NCI-H2029 treated with DMSO at 0.1 percent for 48 hours (cell line): ENCODE measurements at regions not wholly inside any gene's neighbourhood (a gene's known extent, or its start where the extent isn't known, plus 50 kb on each side); places are given as distances from the start of the nearest gene placed in this dataset.

Experiments
- DNase-seq: peaks from one replicate; lab custom pipeline; 2025; lab: John Stamatoyannopoulos, UW

DNA sequence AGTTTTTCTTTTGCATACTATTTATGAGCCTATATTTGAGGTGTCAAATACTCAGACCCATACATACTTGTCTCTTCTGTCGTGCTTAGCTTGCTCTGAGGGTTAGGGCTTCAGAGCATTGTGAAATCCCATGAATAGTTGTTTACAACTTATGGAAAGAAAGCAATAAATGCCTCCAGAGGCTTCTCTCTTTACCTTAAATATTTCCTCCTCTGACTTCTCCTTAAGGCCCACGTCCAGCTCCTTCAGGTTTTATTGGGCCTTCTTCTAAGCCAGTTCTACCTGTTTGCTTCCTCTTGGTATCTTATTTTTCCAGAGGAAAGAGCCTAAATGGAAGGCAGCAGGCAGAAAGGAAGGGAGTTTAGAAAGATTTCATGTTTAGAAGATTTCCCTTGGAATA, 218.6 kb downstream of the SPTSSA start:
- no peak for DNase-seq

DNA sequence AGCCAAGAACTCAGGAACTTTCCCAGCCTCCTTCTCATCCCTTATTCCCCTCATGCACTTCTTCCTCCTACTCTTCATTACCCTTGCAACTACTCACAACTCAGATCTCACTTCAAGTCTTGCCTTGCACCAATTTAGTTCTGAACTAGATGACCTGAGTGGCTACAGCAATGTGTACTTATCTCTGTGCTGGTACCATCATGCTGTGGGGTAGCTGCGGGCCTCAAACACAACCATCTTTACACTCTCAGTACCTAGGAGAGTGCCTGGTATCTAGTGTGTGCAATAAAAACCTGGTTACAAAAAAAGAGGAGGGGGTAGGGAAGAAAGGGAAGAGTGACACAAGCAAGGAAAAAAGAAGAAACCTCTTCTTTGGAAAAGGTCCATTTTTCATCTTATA, 219.0 kb downstream of the SPTSSA start:
- DNase-seq = no peak

DNA sequence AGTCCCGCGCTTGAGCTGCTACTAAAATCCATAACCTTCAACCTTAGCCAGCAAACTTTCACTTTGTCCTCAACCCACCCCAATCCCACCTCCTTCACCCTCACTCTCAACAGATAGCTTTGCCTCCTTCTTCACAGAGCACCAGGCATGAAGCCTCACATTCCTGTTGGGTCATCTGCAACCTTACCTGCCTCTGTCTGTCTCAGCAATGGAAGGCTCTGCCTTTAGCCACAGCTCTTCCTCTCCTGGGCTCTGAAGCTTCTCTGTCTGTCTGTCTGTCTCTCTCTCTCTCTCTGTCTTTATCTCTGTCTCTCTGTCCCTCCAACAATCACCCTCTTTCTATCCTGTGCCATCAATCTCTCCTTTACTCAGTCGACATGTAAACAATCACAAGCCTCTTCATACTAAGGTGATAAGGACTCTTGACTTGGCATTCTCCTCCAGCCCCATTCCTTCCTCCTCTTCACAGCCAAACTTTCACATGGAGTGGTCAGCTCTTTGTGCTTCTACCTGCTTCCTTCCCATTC, 220.8 kb downstream of the SPTSSA start:
- DNase-seq = peak; percentile 93

DNA sequence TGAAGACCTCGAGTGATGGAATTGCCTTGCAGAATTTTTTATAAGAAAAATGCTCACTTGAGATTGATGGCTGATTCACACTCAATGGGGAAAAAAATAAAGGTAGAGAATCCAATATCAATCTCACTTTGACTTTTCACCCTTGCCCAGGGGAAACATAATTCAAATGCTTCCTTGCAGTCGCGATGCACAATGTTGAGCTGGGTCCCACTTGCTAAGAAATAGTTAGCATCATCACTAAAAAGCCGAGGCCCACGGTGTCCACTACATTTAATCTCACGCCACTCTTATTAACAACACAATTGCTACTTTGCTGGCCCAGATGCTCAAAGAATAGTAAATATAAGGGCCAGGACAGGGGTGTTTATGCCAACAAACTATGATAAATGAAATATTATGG, 223.4 kb downstream of the SPTSSA start:
- no peak for DNase-seq

DNA sequence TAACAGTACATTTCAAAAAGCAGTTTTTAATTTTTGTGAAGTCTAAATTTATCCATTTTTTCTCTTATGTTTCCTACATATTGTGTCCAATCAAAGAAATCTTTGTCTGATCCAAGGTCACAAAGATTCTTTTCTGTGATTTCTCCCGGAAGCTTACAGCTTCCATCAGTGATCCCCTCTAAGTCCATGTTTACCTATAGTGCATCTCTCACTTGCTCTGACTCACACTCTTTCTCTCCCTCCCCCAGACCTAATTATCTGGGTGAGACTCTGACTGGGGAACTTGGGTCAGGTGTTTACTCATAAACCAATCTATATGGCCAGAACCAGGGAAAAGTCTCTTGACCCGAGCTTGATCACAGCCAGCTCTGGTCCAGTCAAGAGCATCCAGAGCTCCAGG, 224.4 kb downstream of the SPTSSA start:
- no peak for DNase-seq

DNA sequence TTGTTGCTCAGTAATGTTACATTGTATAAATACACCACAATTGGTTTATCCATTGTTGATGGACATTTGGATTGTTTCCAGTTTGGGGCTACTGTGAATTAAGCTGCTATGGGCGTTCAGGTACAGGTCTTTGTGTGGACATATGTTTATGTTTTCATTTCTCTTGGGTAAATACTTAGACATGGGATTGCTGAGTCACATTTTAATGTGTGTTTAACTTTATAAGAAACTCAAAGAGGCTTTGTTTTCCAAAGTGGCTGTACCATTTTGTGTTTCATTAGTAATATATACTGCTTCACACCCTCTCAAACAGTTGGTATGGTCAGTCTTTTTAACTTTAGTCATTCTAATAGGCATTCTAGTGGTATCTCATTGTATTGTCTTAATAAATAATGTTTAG, 225.0 kb downstream of the SPTSSA start:
- peak; percentile 85 for DNase-seq

DNA sequence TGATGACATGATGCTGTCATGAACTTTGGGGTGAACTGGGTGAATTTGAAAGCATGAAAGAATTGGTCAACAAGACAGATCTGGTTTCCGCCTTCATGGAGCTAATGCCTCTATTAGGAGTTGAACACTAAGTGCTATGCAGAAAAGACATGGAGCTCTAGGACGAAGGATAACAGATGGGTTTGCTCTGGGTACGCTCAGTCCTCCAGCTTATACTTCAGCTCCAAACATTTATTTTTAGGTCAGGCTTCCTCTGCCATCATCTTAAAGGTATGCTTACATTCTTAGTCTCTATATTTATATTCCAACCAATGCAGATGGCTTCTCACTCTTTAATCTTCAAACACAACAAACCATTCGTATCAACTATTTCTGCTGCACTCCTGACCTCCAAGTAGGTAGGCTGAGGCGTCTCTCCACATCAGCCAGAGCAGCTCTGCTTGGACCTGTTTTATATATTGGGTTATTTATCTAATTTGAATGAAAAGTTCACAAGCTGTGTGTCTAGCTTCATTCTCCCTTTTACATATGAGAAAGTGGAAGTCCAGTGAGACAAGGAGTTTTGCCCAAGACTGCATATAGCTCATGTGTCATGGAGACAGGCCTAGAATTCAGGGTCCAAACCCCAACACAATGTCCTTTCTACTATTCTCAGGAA, 226.3 kb downstream of the SPTSSA start:
- DNase-seq = no peak

DNA sequence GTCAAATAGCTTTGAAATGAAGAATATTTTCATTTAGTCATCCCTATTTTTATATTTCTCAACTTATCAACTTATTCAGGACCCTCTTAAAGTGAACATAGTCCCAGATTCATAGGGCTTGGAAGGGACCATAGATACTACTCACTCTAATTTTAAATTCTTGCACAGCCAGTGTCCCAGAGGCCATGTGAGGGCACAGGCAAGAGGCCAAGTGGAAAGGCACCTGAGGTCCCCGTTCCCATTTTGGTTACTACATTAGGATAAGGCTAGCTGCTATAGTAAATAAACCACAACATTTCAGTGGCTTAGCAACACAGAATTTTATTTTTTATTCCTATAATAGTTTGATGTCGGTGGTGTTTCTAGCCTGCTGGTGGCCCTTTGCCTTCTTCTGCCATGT, 227.8 kb downstream of the SPTSSA start:
- DNase-seq = no peak

DNA sequence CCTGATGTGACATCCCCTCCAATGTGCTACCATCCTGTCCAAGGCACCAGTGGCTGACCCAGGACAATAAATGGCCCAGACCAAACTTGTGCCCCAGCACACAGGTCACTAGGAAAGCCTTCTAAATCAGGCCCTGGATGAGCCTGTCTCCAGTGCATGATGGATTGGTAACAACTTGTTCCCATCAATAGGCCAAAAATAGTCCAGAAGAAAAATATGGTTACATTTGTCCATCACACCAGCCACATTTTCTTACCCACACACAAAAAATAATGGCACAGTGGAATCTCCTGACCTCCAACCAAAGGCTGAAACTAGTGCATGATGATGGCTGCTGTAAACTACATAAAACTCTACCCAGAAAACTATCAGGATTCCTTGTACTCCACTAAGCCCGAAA, 228.4 kb downstream of the SPTSSA start:
- DNase-seq = no peak

DNA sequence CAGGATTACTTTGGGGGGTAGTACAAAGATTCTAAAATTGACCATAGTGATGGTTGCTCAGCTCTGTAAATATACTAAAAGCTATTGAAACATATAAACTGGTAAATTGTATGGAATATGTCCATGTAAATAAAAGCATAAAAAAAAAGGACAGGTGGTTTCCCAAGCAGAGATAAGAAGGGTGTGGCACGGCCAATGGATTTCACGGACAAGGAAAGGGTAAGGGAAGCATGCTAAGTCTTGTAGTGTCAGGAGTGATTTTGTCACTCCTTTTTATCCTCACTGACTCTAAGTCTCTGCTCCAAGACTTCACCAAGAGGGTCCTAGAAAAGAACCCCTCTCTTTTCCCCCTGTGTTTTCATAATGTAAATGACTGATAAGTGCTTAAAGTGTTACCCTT, 229.2 kb downstream of the SPTSSA start:
- no peak for DNase-seq

DNA sequence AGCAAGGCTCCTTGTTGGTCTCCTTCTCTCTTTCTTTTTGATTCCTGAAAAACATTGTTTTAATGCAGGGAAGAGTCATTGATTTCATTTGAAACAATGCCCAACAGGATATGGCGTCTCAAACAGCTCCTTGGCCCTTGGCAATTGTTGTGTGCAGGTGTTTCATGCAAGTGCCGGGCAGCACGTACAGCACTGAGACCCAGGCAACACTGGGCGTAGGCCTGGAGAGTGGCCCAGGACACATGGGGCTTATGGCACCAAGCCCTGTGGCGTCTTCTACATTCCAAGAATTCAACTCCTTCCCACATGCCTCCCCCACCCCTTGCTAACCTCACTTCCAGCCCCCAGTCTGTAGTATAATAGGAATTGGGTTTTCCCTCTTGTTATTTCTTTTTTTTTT, 230.4 kb downstream of the SPTSSA start:
- no peak for DNase-seq

DNA sequence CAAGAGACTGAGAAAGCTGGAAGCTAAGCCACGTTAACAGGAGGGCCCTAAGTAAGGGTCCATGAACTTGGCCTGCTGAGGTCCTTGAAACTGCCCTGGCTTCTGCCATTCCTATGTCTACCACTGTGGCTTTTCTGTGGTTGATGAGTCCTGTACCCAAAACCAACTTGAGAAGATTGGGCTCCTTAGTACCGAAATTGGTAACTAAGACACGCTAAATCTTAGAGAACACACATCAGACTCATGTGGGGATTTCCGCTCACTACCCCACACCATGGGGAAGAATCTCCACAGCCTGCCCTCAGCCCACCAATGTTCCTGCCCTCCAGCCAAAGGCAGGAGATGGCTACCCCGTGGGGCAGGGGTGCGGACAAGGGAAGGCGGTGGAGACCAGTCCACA, 232.9 kb downstream of the SPTSSA start:
- DNase-seq = no peak

DNA sequence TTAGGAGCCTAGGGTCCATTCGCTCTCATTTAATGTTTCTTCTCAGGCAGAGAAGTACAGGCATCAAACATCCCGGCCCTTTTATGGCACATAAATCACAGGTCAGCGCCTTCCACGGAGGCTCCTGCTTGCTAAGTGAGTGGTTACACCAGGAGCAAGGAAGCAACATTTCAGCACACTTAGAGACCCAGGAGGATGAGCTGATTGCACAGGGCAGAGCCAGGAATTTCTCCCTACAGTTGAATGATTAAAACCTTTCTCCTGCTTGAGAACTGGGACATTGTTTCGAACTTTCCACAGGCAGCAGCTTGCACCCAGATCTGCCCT, 233.4 kb downstream of the SPTSSA start:
- DNase-seq = no peak

DNA sequence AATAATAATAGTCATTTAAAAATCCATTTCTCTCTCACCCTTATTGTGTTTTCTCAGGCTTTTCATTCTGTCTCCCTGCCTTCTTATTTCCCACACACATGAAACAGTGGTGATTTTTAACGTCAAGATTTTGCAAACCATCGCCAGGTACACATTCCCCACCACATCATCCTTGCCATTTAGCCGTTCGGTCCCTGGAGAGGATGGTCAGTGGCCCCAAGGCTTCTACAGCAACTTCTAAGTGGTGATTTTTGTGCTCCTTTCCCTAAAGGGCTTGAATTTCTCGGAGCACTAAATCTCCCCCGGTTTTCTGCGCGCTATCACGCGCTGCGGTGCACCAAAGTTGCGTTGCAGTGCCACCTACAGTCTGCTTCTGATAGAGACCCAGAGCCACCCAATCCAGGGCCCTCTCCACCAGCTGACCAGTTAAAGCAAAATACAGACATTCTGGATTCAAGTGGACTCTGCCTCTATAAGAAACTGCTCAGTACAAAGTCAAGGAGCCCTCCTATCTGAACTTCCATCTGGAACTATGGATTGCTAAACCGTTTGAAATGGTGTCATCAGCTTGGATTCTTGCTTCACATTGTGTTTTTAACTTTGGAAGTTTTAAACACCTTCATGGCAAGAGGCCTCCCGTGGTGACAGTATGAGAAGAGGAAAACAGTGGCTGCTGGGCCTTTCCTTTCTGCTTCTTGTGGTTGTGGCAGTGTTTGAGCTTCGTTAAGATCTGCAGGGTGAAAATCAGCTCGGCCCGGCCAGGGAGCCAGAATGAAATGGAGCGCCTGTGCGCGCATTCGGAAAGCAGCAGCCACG, 234.0 kb downstream of the SPTSSA start:
- peak; percentile 99 for DNase-seq

DNA sequence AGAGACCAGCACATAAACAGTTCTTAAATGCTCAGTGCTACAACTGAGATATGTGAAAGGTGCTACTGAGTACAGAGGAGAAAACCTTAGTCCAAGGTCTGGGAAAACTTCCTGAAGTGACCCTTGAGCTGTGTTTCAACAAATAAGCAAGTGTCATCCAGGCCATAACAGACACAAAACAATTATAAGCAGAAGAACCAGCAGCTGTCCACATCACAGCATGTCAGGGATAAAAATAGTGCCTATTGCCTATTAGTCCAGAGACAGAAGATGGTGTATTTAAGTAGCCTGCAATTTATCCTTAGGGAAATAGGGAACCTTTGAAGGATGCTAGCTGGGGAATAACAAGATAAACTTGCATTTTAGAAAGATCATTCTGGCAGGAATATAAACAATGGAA, 237.8 kb downstream of the SPTSSA start:
- DNase-seq = no peak

DNA sequence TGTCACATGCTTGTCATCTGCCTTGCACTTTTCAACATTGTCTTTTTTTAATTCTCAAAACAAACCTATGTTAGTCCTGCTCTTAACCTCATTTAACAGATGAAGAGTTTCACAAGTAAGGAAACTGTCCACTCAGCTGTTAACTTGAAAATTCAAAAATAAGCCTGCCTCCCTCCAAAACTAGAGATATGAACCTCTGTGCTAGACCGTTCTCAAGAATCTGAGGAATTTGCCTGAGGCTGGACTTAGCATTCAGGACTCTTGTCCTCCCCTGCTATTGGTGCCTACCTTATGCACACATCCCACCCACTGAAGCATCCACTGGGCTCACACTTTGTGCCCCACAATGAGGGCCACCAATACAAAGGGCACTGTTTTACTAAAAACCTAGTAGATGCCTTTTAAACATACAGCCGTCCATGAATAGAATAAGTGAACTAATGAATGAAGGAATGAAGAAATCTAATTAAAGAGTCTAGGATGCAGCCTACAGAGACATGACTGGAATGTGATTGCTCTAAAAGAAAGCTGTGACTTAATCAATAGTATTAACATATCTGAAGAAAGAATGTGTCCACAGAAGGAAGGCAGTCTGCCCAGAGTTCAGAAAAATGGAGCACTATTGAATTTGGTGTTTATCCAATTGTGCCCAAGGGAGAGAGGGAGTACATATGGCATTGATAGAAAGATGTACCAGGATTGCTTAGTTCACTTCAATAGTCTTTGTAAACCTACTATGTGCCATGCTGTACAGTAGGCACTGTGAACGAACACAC, 238.5 kb downstream of the SPTSSA start:
- DNase-seq = no peak

DNA sequence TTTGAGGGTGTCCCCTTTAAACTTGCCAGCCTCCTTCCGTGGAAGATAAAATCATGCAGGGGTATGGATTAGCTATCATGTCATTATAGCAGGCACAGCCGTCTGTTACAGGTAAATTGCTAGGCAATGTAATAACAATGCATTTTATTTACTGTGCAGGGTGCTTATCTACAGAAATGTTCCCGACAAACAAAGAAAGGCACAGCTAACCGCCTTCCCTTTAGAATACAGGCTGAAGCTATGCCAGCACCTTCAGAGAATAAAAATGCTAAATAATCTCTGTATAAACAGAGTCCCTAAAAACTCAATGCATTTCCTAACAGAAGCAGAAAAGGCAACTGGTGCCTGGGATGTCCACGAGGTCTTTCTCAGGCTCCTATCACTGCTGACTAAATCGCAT, 239.2 kb downstream of the SPTSSA start:
- DNase-seq = peak; percentile 75

DNA sequence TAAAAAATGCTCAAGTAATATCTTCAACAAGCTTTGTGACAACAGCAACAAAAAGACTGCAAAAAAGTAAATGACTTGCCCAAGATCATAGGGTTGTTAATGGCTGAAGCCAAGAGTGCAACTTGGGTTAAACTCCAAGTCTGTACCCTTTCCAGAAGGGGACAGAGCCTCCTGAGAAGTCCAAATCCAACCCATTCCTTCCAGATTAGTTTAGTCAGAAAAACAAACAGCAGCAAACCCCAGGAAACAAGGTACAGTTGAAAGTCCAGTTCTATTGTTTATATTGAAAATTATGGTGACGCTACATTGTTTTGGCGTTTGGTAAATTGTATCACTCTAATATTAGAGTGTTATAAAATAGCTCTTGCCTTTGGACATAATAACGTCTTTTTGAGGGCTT, 239.9 kb downstream of the SPTSSA start:
- DNase-seq = no peak

DNA sequence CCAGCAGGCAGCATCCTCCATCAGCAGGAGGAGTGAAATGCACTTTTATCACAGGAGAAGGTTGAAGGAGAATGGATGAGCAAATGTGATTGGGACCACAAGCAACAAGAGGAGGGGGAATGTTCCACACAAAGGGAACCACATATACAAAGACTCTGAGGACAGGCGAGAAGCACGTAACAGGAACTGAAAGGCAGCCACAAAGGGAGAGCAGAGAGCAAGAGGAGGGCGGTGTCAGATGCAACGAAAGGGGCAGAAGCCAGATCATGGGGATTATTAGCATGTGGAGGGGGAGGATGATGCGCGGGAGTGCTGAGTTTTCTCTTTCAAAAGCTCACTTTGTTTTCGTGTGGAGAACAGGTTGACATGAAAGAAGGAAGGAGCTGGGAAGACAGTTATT, 241.1 kb downstream of the SPTSSA start:
- DNase-seq = no peak

DNA sequence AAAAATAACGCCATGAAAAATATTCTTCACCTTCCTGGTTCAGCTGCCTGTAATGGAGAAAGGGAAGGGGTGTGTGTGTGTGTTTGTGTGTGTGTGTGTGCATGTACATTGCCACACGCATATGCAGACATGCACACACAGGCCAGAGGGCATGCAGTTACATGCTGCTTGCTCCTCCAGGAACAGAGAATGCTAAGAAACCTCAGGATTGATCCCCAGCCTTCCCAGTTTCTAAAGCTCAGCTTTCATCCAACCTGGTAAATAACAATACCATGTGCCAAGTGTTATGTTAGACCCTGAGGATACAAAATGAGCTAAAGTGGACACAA, 241.7 kb downstream of the SPTSSA start:
- DNase-seq = no peak

DNA sequence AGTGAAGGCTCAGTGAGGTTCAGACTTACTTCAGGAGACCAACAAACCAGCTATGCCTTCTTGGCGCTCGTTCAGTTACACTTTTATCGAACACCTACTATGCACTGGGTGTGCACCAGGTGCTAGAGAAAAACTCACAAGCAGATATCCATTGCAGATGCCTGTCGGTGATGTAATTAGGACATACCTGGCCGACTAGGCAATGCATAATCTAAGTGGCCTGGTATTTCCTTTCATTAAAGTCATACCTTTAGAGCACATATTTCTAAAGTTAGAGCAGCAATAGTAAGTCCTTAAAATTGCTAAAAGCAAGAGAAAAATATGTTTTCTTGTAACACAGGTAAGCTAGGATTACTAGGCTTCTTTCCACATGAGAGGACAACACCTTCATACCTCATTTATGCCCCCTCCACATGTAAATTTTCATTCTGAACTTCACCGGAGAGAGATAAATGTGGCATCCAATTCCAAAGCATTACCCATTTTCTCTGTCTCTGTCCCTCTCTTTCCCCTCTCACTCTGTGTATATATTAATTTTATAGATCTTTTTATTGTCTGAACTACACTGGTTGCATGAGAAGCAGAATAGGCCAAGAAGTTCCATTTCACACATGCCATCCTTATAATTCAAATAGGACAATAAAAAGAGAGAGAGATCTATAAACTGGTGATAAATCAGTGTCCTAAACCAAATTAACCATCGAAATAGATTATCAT, 242.2 kb downstream of the SPTSSA start:
- peak; percentile 97 for DNase-seq

DNA sequence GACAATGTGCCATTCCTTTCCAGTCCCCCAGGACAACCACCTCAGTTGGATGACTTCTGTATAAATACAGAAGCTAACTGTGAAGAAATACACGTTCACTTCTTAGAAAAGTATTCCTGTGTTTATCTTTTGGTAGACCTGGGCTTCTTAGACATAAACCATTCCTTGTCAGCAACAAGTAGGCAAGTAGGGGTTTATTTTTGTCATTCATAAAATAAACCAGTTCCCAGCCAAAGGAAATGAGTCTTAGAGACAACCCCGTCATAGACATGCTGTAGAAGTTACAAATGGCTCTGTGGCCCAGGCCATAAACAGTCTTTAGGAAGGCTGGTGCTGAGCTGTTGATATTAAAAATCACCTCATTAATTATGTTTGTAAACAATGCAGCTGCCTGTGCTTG, 243.2 kb downstream of the SPTSSA start:
- DNase-seq = peak; percentile 87
